Calu3 (cell line): ENCODE measurements at regions not wholly inside any gene's neighbourhood (a gene's known extent, or its start where the extent isn't known, plus 50 kb on each side); places are given as distances from the start of the nearest gene placed in this dataset.

Source experiments
- BruUV-seq: library from RNA; stranded (reverse); fragments of 400-500 nt; replicated peaks from 2 replicates; lab custom pipeline; 2021; lab: Mats Ljungman, UMichigan
- CTCF ChIA-PET: fragments of 300-600 bp; sonication (Branson Sonifier 250); formaldehyde crosslinking; loops from one replicate; lab custom pipeline; 2022; ENCODE audit warnings: antibody characterized with exemption; lab: Charles Lee
- DNase-seq: peaks from one replicate; pipeline ENCODE4 v3.0.0; 2022
- H3K27ac Mint-ChIP-seq: one replicate; pipeline ENCODE4 v1.8.0; 2022; ENCODE audit warnings: mixed read lengths; ENCODE audit not compliant: unreplicated experiment
- H3K27me3 Mint-ChIP-seq: one replicate; pipeline ENCODE4 v1.8.0; 2022; ENCODE audit warnings: mixed read lengths; ENCODE audit not compliant: unreplicated experiment
- H3K36me3 Mint-ChIP-seq: one replicate; pipeline ENCODE4 v1.8.0; 2022; ENCODE audit warnings: mild to moderate bottlenecking, moderate library complexity, mixed read lengths; ENCODE audit not compliant: insufficient read depth, unreplicated experiment
- H3K4me1 Mint-ChIP-seq: one replicate; pipeline ENCODE4 v1.8.0; 2022; ENCODE audit warnings: mild to moderate bottlenecking, low read depth, mixed read lengths; ENCODE audit not compliant: unreplicated experiment
- H3K4me3 Mint-ChIP-seq: one replicate; pipeline ENCODE4 v1.8.0; 2022; ENCODE audit warnings: mild to moderate bottlenecking, low read depth, moderate library complexity, mixed read lengths; ENCODE audit not compliant: unreplicated experiment
- H3K9me3 Mint-ChIP-seq: one replicate; pipeline ENCODE4 v1.8.0; 2022; ENCODE audit warnings: low read depth, mixed read lengths; ENCODE audit not compliant: unreplicated experiment
- CTCF ChIP-seq: fragments of 200-600 bp; IDR thresholded peaks from one replicate; pipeline ENCODE4 v1.8.0; 2022; ENCODE audit warnings: antibody characterized with exemption; ENCODE audit not compliant: unreplicated experiment
- intact Hi-C: fragments of 100-400 bp; cut with micrococcal nuclease; formaldehyde crosslinking; loops from one replicate; pipeline ENCODE4 v1.10.0; 2022; ENCODE audit not compliant: unreplicated experiment

GRCh38 chr6:43911354-43912115 is 141.5 kb downstream of the VEGFA start:
- no peaks in the 10 kb centered on the region for H3K9me3 Mint-ChIP-seq
- intact Hi-C loops = loop anchor here (2.0 kb wide), 1 partner anchor 55 kb away; no protein-coding TSS in a partner anchor
- DNase-seq = no peak
- peaks cover 73% of the 10 kb centered on the region for H3K4me1 Mint-ChIP-seq
- no peaks in the 10 kb centered on the region for H3K27me3 Mint-ChIP-seq
- H3K36me3 Mint-ChIP-seq = peaks cover 43% of the 10 kb centered on the region
- H3K4me3 Mint-ChIP-seq = peak overlapping the region; percentile 46
- TF ChIP-seq CTCF = no peak
- CTCF ChIA-PET = interaction anchor here (0.6 to 3.3 kb wide), 2 partner anchors 15 to 17 kb away, joined by 4 to 26 read pairs; no protein-coding TSS in a partner anchor
- BruUV-seq = no TSS peak
- peak overlapping the region; percentile 95 for H3K27ac Mint-ChIP-seq

GRCh38 chr6:43910638-43911353 is 140.8 kb downstream of the VEGFA start:
- intact Hi-C loops = loop anchor here (2.0 kb wide), 1 partner anchor 54 kb away; no protein-coding TSS in a partner anchor
- Mint-ChIP-seq H3K4me1 (peaks cover 66% of the 10 kb centered on the region), H3K27me3 (no peaks in the 10 kb centered on the region), H3K9me3 (no peaks in the 10 kb centered on the region), H3K36me3 (peaks cover 43% of the 10 kb centered on the region), H3K27ac (peak overlapping the region; percentile 95), H3K4me3 (peak overlapping the region; percentile 46)
- CTCF ChIA-PET = interaction anchor here (3.3 kb wide), 1 partner anchor 16 kb away, joined by 26 read pairs; no protein-coding TSS in a partner anchor
- DNase-seq = peak; percentile 44
- TSS peak; percentile 93 for BruUV-seq
- TF ChIP-seq CTCF = no peak

DNA sequence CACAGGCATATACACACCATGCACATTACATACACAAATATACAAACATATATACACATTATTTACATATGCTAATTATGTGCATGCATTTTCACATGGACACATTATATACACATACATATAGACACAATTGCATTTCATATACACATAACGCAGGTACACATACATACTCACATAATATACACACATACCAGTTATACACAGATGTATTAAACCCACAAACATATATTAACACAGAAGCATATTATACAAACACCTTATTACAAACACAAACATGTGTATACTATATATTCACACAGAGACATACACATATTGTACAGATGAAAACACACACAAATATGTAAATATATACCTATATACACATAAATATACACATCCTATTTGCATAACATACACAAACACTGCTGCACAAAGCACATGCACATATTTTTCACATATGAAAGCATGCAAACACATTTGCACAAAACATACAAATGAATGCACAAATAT is 140.2 kb downstream of the VEGFA start:
- no peak for DNase-seq
- Mint-ChIP-seq H3K36me3 (peaks cover 37% of the 10 kb centered on the region), H3K27ac (peak overlapping the region; percentile 95), H3K4me3 (peak overlapping the region; percentile 46), H3K9me3 (no peaks in the 10 kb centered on the region), H3K4me1 (peaks cover 62% of the 10 kb centered on the region), H3K27me3 (no peaks in the 10 kb centered on the region)
- intact Hi-C loops = loop anchor here (2.0 kb wide), 1 partner anchor 53 kb away; no protein-coding TSS in a partner anchor
- CTCF ChIA-PET = no interaction called here
- BruUV-seq = no TSS peak
- TF ChIP-seq CTCF = no peak

DNA sequence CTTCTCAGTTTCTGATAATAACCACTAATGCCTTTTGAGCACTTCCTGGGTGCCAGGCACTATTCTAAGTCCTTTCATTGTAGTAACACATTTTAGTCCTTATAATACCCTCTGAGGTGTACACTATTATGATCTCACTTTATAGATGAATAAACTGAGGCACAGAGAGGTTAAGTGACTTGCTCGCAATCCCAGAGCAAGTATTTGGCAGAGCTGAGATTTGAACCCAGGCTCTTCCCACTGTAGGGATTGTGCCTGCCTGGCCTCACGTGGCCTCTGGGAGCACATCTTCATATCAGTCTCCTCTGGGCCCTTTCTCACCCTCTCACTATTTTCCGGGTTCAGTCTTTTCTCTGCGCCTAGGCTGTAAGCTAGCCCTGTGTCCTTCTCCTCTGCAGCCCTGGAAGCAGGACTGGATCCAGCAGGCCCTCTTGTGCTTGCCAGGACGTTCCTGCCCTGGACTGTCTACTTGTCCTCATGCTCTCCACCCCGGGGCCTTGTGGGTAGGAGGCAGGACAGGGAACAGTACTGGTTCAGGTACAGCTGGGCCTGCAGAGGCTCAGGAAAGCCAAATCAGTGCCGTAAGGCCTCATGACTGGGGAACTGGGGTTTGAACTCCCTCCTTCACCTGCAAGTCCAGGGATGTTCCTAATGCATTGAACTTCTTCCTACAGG is 139.6 kb downstream of the VEGFA start:
- H3K4me3 Mint-ChIP-seq = no peak overlapping the region
- CTCF ChIA-PET = interaction anchor here (0.7 kb wide), 1 partner anchor 134 kb away, joined by 3 read pairs; no protein-coding TSS in a partner anchor
- peaks cover 34% of the 10 kb centered on the region for H3K36me3 Mint-ChIP-seq
- no peaks in the 10 kb centered on the region for H3K27me3 Mint-ChIP-seq
- intact Hi-C loops = loop anchor here (2.0 kb wide), 1 partner anchor 53 kb away; no protein-coding TSS in a partner anchor
- no TSS peak for BruUV-seq
- no peak for TF ChIP-seq CTCF
- H3K9me3 Mint-ChIP-seq = peaks cover 3% of the 10 kb centered on the region
- no peak for DNase-seq
- peak overlapping the region; percentile 95 for H3K27ac Mint-ChIP-seq
- peaks cover 62% of the 10 kb centered on the region for H3K4me1 Mint-ChIP-seq
